Stomach (tissue), 4 donors: ENCODE measurements at regions not wholly inside any gene's neighbourhood (a gene's known extent, or its start where the extent isn't known, plus 50 kb on each side); places are given as distances from the start of the nearest gene placed in this dataset.

Source experiments
- POLR2A ChIP-seq, 4 donors: fragments of 450-650 bp; IDR thresholded peaks; one replicate each; pipeline ENCODE4 v1.6.1; 2016; ENCODE audit warnings: antibody characterized with exemption in 4 of 4, control low read depth in 2 of 4, mild to moderate bottlenecking in 1 of 4, moderate library complexity in 1 of 4
- POLR2AphosphoS5 ChIP-seq, 3 donors: sonication (generic); formaldehyde crosslinking; IDR thresholded peaks; one replicate each; pipeline ENCODE4 v1.6.1; 2016; ENCODE audit warnings: antibody characterized with exemption in 3 of 3
- TF ChIP-seq, protein P1 (sequence below), 7 experiments: fragments of 450-650 bp in 4 of 7; fragments of 200-600 bp in 3 of 7; sonication (generic) in 3 of 7; IDR thresholded peaks; one replicate each; pipeline ENCODE4 v1.5.1; 2016 to 2019; ENCODE audit warnings: antibody characterized with exemption in 7 of 7, control low read depth in 2 of 7, mild to moderate bottlenecking in 1 of 7

DNA sequence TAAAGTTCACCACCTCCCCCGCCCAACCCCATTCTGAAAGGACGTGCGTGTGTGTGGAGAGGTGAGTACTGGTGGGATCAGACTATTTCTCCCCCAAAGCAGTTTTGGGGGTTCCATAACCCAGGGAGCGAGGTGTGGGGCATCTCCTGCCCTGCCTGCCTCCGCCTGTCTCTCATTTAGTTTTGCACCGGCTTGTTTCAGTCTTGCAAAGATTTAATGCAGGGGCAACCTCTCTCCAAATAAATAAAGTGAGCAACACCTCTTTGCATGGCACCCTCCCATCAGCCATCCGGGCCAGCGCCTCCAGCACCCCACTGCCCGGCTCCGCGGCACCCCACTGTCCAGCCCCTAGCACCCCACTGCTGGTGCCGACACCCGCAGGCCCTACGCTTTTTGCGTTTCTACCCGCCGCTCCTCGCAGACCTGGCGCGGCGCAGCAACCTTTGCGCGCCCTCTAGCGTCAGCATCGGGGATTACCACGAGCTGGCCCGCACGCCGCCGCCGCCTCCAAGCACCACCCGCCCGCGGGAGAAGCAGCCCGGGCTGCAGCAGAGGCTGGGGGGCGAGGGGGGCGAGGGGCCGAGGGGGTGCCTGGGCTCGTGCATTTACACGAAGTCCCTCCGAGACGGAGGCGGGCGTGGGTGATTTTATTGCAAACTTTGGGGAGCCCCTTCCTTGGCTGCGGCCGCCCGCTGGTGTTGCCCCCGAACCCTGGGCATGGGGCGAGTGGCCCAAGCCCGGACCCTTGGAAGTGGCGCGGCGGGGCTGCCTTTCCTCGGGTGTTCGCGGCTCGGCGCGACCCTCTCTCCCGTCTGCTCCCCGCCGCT, 55.8 kb upstream of the VRK1 start:
- TF ChIP-seq POLR2A (IDR thresholded peaks at IDR 0.05) (no peak), POLR2AphosphoS5 (IDR thresholded peaks at IDR 0.05) (no peak)
- TF ChIP-seq, protein P1, sequence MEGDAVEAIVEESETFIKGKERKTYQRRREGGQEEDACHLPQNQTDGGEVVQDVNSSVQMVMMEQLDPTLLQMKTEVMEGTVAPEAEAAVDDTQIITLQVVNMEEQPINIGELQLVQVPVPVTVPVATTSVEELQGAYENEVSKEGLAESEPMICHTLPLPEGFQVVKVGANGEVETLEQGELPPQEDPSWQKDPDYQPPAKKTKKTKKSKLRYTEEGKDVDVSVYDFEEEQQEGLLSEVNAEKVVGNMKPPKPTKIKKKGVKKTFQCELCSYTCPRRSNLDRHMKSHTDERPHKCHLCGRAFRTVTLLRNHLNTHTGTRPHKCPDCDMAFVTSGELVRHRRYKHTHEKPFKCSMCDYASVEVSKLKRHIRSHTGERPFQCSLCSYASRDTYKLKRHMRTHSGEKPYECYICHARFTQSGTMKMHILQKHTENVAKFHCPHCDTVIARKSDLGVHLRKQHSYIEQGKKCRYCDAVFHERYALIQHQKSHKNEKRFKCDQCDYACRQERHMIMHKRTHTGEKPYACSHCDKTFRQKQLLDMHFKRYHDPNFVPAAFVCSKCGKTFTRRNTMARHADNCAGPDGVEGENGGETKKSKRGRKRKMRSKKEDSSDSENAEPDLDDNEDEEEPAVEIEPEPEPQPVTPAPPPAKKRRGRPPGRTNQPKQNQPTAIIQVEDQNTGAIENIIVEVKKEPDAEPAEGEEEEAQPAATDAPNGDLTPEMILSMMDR (IDR thresholded peaks at IDR 0.05): peak in 5 of 7 experiments; percentile 55 to 90 (median 81)
